ENCODE measurements at regions not wholly inside any gene's neighbourhood (a gene's known extent, or its start where the extent isn't known, plus 50 kb on each side); places are given as distances from the start of the nearest gene placed in this dataset.

- H3K4me1 ChIP-seq (ENCODE audit: control insufficient read depth, extremely low read depth, insufficient read depth, low read length), result no peaks in the 10 kb centered on the region
- ChIA-PET CTCF (no interaction called here), POLR2A (no interaction called here)
- dilution Hi-C loops (cut with MboI; ENCODE audit: extremely low pct_ligation_motif_present, low sequenced_read_pairs) (no loop called here), intact Hi-C loops (cut with micrococcal nuclease) (no loop called here)
- TF ChIP-seq EZH2 (IDR thresholded peaks at IDR 0.05; ENCODE audit: borderline replicate concordance, low read depth, low read length, severe bottlenecking) (no peak), POLR2AphosphoS5 (IDR thresholded peaks at IDR 0.05; ENCODE audit: insufficient read depth, low read depth, low read length) (no peak), GATA2 (IDR thresholded peaks at IDR 0.05; ENCODE audit: insufficient read depth, insufficient read length, low read depth, low read length) (no peak), CTCF (IDR thresholded peaks at IDR 0.05; ENCODE audit: extremely low read depth in 1 of 2, insufficient read depth in 1 of 2, low read depth in 1 of 2, low read length in 2 of 2) (no peak), JUN (IDR thresholded peaks at IDR 0.05; ENCODE audit: borderline replicate concordance, insufficient read depth, insufficient read length, low read depth) (no peak), POLR2A (IDR thresholded peaks at IDR 0.05; ENCODE audit: low read depth, low read length) (no peak), MYC (IDR thresholded peaks at IDR 0.05; ENCODE audit: low read depth, low read length) (no peak), FOS (IDR thresholded peaks at IDR 0.05; ENCODE audit: borderline replicate concordance, insufficient read depth, low read length) (no peak)
- TF ChIP-seq, protein P1, sequence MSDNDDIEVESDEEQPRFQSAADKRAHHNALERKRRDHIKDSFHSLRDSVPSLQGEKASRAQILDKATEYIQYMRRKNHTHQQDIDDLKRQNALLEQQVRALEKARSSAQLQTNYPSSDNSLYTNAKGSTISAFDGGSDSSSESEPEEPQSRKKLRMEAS (IDR thresholded peaks at IDR 0.05; ENCODE audit: insufficient read depth, insufficient read length), result no peak
- DNase-seq (ENCODE audit: low read depth, low spot score) (no peak), FAIRE-seq (no peak)
- H4K20me1 ChIP-seq (replicated peaks; ENCODE audit: control insufficient read depth, extremely low read depth, insufficient read depth, low read length), result no peaks in the 10 kb centered on the region
- no peaks in the 10 kb centered on the region for H3K9me3 ChIP-seq (replicated peaks; ENCODE audit: control insufficient read depth, insufficient read depth, low read length)
- H3K9me1 ChIP-seq (replicated peaks; ENCODE audit: control insufficient read depth, extremely low read depth, insufficient read depth, low read length), result no peaks in the 10 kb centered on the region
- no peak overlapping the region for H2AFZ ChIP-seq (ENCODE audit: low read depth, low read length)
- H3K36me3 ChIP-seq (ENCODE audit: control insufficient read depth in 2 of 2, extremely low read depth in 1 of 2, insufficient read depth in 2 of 2, low read length in 2 of 2), result no peaks in the 10 kb centered on the region
- H3K27ac ChIP-seq (ENCODE audit: insufficient read depth, low read depth, low read length), result no peak overlapping the region
- H3K9ac ChIP-seq (replicated peaks; ENCODE audit: extremely low read depth, insufficient read depth, low read length), result no peak overlapping the region
- H3K4me3 ChIP-seq (replicated peaks in 1 of 3; ENCODE audit: insufficient read depth in 1 of 3, low read depth in 1 of 3, low read length in 3 of 3), result no peak overlapping the region
- H3K4me2 ChIP-seq (ENCODE audit: insufficient read depth, low read length), result no peak overlapping the region
- no TSS peak for BruUV-seq (replicated peaks)
- no peaks in the 10 kb centered on the region for H3K27me3 ChIP-seq (ENCODE audit: control insufficient read depth in 2 of 2, insufficient read depth in 2 of 2, low read length in 2 of 2)
- no peaks in the 10 kb centered on the region for H3K79me2 ChIP-seq (ENCODE audit: control insufficient read depth, insufficient read depth, low read length)
Measured at GRCh38 chr13:34805347-34805746, 136.7 kb upstream of the NBEA start.
